ENCODE measurements at regions not wholly inside any gene's neighbourhood (a gene's known extent, or its start where the extent isn't known, plus 50 kb on each side); places are given as distances from the start of the nearest gene placed in this dataset.
A peak's percentile ranks its signal among the peaks of the same experiment; 100 is the strongest.

DNA sequence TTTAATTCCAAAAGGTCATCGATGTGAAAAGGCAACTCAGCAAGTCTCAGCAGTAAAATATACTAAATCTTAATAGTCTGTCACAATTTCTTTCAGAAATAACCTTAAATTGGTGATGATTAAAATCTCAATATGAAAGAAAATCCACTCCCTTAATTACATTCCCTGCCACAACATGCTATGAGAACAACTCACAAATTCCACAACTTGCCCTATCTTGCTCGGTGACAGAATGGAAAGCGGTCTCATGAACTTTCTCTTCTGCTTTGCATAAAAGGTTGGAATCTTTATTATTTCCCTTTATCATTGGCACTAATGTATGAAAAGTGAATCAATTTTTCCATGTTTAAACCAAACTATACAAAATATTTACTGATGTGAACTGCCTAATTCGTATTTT, 380.8 kb downstream of the TMA16 start:
- no peak for DNase-seq (ENCODE audit: low read depth)

DNA sequence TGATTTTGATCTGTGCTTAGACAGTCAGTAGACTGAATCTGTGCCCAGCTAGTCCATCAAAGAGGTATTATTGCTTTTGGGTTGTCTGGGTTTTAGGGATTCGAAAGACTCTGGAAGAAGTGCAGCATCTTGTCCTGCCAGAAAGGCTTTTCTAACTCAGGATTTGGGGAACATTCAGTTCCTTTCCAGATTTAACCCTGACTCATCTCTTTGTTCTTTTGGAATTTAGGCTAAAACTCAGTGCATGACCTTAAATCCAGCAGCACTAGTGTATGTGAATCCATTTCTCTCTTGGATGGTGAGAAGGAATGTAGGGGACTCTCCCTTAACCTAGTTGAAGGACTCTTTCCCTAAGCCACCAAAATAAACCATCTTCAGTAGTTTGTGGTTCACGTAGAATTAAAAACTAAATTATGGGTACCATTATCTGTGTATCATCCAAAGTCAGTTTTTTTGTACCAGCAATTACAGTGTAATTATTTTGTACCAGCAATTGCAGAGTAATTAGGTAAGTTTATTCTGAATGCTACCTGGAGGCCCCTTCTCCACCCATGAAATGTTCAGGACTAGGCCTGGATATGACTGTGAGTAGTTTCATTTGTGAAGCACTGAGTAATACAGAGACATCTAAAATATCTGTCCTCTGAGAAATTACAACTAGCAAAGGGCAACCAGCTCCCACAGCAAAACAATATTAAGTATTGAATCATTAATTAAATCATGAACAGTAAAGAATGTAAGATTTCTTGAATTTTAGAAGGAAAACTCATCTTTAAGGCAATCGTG, 384.0 kb downstream of the TMA16 start:
- DNase-seq (ENCODE audit: low read depth) = no peak

DNA sequence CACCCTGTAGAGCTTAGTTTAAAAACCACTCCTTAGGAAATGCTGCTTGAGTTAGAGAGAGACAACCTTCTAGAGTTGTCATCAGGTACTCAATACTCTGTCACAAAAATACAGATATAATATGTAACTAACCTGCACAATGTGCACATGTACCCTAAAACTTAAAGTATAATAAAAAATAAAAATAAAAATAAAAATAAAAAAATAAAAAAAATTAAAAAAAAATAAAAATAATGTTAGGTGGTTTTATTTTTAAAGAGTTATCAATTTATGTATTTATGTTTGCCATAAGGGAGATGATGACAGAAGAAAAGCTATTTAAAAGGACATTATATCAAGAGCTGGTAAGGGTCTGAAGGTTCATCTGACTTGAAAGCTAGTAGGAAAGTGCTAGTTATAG, 397.9 kb downstream of the TMA16 start:
- DNase-seq (ENCODE audit: low read depth) = no peak

DNA sequence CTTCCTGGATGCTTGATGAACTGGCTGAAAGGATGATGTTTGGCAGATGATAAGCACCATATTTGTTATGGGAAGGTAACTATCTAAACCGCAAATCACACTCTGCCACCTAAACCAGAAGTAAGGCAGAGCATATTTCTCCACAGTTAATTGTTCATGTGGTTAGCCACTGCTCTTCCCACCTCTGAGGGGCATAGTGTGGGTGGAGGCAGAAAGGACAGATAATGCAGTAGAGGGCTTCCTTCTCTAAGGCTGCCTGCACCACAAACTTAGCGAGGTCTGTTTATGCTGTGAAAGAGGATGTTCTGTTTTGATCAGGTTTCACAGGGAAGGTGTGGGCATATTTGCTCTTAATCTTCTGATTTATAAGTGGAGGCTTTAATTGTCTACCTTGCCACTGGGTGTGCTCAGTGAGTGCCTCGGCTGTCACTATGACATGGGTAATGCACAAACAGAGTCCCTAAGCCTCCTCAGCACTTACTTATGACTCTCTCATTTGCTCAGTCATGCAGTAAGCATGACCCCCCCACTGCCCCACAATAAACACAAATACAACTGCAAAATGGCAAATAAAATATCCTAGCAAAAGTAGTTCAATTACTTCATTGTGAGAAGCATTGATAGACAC, 401.0 kb downstream of the TMA16 start:
- DNase-seq (ENCODE audit: low read depth) = no peak

DNA sequence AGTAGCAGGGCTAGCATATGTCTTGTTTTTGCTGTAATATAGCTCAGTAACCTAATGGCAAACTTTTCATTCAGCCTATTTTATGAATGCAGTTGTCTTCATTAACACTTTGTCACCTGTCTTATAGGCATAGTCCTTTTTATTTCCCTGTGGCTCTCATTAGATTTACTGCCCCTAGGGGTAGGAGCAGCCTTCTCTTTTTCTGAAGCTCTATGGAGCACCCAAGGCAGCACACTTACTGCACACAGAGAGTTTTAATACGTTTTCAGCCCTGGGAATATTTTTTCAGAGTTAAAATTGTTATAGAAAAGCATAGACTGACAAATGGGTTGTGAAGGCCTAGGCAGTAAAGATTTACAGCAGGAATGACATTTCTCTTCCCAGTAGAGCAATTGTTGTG, 406.8 kb downstream of the TMA16 start:
- no peak for DNase-seq (ENCODE audit: low read depth)

DNA sequence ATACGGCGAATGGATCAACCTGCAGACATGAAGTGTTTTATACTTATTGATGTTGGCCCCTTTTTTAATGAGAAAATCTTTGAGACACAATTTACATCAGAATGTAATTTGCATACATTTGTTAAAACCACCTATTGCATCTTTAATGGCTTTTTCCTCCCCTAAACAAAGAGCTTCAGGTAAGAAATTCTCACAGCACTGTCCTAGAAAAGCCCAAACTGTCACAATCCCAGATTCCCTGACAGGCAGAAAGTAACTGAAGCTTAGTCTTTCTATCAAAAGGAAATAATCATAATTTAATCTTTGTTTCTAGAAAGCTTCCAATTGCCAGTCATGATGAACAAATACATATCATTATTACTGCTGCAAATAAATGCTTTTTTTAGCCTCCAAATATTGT, 407.9 kb downstream of the TMA16 start:
- no peak for DNase-seq (ENCODE audit: low read depth)

DNA sequence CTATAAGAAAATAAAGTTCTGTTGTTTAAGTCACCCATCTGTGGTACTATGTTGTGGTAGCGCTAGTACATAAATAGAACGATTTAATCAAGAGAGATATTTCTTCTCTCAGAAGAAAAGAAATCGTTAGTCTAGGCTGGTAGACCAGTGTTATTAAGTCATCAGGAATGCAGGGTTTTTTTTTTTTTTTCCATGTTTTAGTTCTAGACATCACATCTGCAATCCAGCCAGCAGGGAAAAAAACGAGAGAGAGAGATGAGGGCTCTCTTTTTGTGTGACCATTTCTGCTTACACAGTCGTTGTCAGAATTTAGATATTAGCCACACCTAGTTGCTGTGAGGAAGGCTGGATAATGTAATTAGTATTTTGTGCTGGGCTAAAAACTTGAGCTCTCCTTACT, 417.4 kb downstream of the TMA16 start:
- no peak for DNase-seq (ENCODE audit: low read depth)

DNA sequence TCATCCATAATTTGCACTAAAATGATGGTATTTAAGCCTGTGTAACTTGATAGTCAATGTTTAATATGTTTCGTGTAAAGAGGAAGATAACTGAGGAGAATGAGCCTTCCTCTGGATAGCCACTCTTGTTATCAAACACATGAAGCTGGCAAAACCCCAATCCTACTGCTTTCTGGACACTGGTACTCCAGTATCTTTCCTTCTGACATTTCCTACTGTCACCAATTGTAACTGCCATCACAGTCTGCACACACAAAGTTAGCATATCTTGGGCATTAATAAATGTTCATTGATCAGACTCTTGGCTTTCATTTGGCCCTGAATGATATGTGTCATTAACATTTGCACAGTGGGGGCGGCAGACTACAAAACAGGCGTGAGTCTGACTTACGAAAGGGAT, 419.1 kb downstream of the TMA16 start:
- DNase-seq (ENCODE audit: low read depth) = no peak

DNA sequence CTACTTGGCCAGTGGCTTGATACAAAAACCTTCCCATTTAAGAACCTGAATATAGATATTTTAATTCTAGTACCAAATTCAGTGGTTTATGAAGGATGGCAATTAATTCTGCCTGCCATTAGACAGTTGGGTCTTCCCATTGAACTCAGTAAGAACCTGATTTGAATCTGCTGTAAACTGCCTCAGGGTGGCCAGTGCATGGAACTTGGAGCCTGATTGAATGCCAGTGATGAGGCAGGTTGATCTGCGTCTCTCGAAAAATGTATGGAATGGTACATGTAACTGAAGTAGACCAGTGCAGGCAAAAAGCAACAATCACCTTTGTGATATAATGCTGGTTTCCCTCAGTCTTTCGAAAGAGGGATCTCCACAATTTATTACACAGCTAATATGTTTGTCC, 421.4 kb downstream of the TMA16 start:
- DNase-seq (ENCODE audit: low read depth) = no peak

DNA sequence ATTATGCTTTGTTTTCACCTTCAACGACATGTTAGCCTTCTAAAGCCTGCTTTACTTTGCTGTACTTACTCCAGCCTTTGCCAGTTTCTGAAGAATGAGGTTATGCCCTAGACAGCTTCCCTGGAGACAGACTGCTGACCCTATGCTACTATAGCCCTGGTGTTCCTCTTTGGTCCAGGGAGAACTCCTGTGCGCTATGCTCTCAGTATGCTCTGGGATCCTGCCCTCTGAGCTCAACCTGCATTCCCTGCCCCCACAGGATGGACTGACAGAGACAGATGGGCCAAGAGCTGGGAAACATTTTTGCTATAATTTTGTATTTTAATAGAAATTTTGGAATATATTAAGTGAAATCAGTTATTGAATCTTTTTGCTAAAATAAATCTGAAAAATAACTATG, 425.9 kb downstream of the TMA16 start:
- no peak for DNase-seq (ENCODE audit: low read depth)

DNA sequence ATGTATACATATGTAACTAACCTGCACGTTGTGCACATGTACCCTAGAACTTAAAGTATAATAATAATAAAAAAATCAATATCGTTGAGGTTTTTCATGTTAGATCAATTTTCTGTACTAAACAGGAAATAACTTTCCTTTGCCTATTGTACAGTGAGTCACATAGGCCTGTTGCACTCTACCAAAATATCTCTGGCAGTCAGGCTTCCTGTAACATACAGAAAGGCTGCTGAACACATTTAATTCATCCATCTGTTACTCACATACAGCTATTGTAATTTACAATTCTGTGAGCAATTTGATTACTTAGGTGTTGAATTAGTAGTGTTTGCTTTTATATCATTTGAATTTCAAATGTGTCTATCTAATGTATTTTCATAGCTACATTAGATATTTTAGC, 427.8 kb downstream of the TMA16 start:
- DNase-seq (ENCODE audit: low read depth) = peak; percentile 14

DNA sequence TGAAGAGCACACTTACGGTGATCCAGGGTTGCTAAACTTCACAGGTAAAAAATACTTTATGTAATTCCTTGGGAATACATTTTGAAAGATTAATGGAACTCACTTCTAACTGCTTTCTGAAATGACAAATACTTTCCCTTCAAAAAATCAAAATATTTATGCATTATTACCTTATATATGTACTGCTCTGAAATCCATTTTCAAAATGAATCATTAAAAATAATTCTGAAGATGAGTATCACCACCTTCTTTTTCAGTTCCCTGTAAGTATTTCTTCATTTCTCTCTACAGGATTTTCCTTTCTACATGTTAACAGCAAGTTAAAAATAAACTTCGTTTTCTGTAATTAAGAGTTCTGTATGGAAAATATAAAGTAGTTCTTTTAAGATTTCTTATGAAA, 428.6 kb downstream of the TMA16 start:
- no peak for DNase-seq (ENCODE audit: low read depth)

DNA sequence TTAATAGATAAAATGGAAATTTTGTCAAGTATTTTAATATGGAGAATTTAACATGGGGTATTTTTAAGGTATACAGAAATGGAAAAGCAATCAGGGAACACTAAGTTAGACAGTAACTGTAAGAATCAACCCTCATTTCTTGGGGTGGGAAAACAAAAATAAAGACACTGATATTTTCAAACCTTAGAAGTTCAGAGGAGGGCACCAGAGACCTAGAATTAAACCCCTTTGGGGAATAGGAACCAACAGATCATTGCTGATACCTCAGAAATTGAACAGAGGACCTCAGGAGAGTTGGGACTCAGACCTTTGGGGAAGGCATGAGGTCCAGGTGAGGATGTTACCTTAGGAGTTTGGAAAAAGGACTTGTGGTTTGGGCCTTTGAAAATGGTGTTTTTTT, 435.6 kb downstream of the TMA16 start:
- DNase-seq (ENCODE audit: low read depth) = no peak

DNA sequence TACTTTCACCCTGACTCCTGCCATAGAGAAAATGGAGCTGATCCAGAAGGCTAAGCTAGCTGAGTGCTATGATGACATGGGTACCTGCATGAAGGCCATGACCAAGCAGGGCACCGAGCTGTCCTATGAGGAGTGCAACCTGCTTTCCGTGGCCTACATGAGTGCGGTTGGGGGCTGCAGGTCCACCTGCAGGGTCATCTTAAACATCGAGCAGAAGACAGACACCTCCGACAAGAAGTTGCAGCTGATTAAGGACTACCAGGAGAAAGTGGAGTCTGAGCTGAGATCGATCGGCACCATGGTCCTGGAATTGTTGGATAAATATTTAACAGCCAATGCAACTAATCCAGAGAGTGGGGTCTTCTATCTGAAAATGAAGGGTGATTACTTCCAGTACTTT, 438.0 kb downstream of the TMA16 start:
- no peak for DNase-seq (ENCODE audit: low read depth)

DNA sequence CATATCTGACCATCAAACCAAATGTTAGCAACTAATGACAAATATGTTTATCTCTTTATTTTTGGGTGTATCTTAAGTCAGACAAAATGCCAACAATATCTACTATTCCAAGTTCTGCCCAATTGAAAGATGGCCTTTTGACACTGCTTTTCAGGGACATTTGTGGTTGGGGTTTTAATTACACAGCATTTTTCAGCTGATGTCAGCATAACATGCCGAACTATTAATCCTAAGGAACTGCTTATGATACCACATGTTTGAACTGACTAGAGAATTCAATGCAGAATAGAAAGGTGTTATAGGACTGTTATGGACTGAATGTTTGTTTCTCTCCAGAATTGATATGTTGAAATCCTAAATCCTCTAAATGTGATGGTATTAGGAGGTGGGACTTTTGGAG, 445.1 kb downstream of the TMA16 start:
- DNase-seq (ENCODE audit: low read depth) = no peak

DNA sequence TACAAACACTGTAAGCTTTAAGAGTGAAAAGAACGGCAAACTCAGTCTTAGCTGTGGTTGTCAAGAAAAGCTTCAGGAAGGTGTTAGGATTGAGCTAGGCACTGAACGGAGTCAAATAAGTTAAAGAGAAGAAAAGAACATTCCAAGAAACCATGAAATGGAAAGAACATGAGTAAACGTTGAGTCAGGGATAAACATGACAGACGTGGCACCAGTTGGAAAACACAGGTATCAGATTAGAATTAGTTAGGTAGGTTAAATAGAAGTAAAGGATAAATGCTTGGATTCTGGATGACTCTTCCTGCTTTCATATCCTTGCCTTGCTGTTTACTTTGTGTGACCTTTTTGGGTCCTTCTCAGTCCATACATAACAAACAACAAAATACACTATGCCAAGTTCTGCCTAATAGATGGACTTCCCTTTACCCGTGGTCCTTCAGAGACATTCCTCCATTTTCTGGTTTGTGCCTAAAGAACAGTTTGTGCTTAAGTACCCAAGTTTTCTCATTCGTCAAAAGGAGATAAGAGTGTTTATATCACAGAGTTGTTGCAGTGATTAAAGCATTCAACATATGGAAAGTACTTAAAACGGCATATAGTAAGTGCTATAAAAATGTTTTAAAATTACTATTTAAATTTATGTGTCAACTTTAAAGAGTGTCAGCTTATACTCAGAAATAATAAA, 446.9 kb downstream of the TMA16 start:
- DNase-seq (ENCODE audit: low read depth) = no peak

DNA sequence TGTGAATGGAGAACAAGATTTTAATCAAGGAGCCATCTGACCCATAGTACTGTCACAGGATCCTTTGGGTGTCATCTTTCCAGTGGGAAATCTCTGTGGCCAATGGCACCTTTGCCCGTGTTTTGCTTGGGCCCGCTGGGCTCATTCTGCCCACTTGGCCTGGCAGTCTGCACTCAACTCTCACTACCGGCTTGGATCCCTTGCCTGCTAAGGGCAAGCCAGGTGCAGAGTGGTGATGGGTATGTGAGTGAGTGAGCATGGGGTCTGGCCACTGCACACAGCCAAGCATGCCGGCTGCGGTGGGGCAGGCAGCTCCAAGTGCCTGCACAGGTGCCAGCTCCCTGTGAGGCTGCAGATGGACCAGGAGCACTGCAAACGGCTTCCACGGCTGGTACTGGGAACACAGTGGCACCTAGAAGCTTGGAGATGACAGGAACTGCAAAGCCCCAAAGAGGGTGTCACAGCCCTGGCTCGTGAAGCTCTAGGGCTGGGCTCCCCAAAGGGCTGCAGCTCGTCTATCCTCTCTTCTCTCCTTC, 454.5 kb downstream of the TMA16 start:
- no peak for DNase-seq (ENCODE audit: low read depth)

DNA sequence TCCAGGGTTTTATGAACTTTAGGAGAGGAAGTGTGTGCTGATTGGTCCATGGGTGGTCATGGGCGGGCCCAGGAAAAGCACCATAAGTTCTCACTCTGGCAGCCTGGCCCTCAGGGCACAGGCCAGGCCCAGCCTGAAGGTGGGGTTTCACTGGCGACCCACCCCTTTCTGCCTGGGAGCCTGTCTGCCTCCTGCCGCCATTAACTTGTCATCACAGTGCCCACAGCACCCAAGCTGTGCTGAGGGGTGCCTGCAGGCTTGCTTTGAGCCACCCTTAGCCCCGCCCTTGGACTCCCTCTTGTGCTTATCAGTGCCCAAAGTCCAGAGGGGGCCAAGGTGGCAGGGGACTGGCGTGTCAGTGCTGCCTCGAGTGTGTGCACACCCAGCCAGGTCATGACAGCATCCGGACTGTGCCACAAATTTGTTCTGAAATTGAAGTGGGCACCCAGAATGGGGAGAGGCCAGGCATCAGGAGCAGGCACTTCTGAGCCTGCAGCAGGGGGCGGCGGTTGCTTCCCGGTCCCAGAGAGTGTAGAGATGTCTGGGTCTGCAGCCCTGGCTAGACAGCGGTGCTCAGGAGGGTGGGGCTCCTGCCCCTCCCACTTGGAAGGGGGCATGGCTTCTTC, 455.6 kb downstream of the TMA16 start:
- no peak for DNase-seq (ENCODE audit: low read depth)

DNA sequence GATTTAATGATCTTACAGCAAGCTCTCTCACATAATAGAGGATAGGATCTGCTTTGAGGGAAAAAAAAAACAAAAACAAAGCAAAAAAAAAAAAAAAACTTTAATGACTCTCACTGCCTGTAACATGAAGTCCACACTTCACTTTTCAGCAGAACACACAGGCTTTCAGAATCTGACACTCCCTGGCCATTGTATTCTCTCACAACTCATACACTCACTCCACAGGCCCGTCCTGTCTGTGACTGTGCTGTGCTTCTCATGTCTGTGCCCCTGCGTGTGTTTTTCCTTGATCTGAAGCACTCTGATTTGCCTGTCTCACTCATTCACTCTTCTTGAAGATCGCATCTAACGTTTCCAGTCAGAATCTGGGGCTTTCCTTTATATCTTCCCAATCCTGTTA, 460.8 kb downstream of the TMA16 start:
- no peak for DNase-seq (ENCODE audit: low read depth)

DNA sequence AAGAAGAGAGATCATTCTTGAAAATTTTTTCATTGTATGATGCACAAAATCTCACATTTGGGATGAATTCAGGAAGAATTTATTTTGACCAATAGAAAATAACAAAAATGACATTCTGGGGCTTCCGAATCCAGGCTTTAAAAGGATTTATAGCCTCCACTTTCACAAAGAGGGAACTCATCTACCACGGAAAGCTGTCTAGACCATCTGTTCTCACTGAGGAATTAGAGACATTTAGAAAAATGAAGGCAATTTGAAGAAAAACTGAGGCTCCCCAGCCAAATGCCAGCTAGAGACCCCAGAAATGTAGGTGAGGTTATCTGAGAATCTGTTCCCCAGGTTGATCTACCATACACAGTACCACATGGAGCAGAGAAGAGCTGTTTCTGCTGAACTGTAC, 464.3 kb downstream of the TMA16 start:
- DNase-seq (ENCODE audit: low read depth) = no peak

DNA sequence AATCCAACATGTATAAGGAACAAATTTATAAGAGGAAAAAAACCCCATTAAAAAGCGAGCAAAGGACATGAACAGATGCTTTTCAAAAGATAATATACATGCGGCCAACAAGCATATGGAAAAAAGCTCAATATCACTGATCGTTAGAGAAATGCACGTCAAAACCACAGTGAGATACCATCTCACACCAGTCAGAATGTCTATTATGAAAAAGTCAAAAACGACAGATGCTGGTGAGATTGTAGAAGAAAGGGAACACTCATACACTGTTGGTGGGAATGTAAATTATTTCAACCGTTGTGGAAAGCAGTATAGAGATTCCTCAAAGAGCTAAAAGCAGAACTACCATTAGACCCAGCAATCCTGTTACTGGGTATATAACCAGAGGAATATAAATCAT, 465.4 kb downstream of the TMA16 start:
- DNase-seq (ENCODE audit: low read depth) = no peak

DNA sequence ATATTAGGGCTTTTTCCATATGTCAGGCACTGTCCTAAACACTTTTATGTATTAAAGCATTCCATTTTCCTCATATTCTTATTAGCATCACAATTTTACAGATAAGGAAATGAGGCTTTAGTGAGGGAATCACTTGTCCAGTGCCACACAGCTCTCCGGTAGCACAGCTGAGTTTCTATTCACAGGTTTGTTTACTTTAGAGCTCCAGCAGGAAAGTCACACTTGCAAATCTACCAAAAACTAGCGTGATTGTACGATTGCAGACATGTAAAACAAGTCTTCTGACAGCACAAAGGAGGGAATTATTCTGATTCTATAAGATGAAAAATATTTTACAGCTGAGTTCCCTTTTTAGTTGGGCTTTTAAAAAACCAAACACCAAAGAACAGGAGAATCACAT, 472.1 kb downstream of the TMA16 start:
- DNase-seq (ENCODE audit: low read depth) = no peak

DNA sequence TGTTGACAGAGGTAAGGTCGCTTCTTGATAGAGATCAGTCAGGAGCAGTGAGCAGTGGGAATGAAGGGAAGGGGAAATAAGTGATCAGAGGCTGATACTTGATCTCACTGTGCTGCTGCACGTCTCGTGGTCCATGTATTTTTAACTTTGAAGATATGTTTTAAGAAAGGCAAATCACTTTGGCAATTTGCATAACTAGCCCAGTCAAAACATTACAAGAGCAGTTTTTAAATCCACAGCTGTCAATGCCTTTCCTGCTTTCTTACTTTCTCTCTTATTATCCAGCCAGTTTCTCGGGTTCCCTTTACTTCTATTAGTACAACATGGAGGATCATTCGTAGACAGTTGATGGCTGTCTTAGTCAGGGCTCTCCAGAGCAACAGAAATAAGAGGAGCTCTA, 472.8 kb downstream of the TMA16 start:
- no peak for DNase-seq (ENCODE audit: low read depth)
